ENCODE measurements at regions not wholly inside any gene's neighbourhood (a gene's known extent, or its start where the extent isn't known, plus 50 kb on each side); places are given as distances from the start of the nearest gene placed in this dataset.
"Not testable (repeated sequence)": the region's sequence is repeated elsewhere in the genome, so short reads cannot be mapped to it uniquely, and the experiment has no call there.

DNA sequence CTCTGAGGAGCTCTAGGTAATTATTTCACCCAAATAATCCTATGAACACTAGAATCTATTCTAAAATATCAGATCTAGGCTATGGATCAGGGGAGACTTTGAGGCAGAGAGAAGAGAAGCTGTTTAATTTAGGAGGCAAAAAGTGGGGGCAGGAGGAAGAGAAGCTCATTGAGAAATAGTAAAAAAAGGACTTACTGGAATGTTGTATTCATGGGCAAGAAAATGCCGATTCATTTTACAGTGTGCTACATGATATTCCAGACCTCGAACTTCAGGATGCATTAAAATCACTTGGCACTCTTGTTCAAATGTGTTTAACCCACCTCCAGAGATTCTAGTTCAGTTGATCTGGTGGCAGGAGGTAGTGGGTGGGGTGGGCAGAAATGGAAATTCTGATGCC is 109.5 kb upstream of the ITGB1 start:
- peak; percentile 35 for DNase-seq

DNA sequence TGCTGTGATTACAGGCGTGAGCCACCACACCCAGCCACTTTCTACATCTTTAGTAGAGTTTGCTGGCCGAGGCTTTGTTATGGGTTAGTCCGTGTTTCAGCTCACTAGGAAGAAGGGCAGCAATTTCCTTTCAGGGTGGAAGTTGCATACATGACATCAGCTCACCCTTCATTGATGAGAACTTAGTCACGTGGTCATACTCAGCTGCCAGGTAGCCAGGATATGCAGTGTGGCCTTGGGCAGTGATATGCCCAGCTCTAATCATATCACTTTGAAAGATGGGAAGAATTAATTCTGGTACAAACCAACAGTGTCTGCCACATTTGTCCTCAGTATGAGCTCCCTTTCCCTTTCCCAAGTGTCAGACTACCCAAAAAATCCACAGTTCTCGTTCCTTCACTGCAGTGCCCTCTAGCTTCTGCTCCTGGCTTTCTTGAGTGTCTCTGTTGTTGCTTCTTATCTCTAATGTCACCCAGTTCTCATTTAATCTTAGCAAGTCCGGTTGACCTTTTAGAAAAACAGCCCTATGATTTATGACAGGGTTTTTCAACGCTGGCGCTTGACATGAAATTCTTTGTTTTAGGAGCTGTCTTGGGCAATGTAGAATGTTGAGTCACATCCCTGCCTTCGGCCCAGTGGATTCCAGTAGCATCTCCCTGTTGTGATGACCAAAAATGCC is 108.7 kb upstream of the ITGB1 start:
- peak; percentile 70 for DNase-seq

DNA sequence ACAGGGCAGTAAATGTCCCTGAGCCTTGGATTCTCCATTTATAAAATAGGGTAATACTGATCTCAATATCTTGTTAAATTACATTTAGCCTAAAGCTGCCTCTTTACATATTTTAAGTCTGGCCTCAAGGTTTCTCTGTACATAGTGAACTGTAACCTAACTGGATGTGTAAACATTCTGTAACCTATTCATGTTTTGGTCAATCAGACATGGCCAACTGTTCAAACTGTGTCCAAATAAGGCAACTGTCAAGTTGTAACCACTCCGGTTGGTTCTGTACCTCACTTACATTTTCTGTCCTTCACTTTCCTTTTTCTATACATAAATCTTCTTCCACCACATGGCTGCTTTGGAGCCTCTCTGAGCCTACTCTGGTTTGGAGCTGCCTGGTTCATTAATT is 107.1 kb upstream of the ITGB1 start:
- DNase-seq = no peak

DNA sequence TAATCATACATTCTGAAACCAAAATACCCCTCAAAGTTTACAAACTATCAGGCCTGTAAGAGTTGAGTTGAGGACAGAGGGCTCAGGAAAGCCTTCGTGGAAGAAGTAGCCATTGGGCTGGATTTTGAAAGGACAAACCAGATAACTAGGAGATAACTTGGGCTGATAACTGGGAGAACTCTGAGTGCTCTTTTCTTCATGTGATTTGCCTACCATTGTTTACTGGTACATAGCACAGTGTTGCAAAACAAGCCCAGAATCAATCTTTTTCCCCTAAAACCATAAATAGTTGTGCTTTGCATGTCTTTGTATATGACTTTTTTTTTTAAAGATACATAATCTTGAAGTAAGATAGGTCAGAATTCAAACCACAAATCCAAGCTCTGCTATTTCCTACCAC is 106.7 kb upstream of the ITGB1 start:
- no peak for DNase-seq

DNA sequence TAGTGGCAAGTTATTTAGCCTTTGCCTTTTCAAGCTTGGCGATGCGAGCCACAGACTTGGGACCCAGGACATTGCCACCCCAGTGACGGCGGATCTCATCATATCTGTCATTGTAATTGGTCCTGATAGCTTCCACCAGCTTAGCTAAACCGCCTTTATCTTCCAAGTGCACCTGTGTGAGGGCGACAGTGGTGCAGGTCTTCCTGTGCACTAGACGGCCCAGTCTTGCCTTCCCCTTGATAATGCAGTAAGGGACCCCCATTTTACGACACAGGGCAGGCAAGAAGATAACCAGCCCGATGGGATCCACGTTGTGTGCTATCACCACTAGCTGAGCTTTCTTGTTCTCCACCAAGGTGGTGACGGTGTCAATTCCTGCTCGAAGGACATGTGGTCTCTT is 99.6 kb upstream of the ITGB1 start:
- DNase-seq = no peak

DNA sequence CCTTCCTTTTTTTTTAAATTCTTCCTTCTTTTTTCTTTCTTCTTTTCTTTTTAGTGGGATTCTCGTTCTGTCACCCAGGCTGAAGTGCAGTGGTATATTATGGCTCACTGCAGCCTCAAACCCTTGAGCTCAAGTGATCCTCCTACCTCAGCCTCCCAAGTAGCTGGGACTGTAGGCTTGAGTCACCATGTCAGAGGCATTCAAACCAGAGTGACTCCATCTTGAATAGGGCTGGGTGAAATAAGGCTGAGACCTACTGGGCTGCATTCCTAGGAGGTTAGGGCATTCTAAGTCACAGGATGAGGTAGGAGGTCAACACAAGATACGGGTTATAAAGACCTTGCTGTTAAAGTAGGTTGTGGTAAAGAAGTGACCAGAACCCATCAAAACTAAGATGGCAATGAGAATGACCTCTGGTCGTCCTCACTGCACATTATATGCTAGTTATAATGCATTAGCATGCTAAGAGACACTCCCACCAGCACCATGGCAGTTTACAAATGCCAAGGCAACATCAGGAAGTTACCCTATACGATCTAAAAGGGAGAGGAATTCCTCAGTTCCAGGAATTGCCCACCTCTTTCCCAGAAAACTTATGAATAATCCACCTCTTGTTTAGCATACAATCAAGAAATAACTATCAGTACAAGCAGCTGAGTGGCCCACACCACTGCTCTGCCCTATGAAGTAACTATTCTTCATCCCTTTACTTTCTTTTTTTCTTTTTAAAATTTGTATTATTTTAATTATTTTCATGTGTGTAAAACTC is 99.0 kb upstream of the ITGB1 start:
- DNase-seq = no peak

DNA sequence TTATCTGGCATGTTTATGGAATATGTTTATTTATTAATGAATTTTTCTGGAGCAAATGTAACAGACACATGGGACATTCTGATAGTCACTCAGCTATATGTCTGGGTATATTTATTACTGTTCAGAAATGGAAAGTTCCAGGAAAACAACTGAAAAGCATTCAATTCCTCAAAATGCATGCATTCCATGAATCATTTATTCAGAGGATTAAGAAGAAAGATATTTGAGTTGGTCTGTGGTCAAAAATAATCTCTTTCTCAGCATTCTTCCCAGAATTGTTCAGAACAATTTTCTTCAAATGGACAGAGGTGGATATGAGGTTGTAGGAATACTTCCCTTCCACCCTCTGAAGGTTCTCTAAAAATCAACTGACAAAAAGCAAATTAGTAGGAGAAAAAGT is 97.6 kb upstream of the ITGB1 start:
- peak; percentile 81 for DNase-seq

DNA sequence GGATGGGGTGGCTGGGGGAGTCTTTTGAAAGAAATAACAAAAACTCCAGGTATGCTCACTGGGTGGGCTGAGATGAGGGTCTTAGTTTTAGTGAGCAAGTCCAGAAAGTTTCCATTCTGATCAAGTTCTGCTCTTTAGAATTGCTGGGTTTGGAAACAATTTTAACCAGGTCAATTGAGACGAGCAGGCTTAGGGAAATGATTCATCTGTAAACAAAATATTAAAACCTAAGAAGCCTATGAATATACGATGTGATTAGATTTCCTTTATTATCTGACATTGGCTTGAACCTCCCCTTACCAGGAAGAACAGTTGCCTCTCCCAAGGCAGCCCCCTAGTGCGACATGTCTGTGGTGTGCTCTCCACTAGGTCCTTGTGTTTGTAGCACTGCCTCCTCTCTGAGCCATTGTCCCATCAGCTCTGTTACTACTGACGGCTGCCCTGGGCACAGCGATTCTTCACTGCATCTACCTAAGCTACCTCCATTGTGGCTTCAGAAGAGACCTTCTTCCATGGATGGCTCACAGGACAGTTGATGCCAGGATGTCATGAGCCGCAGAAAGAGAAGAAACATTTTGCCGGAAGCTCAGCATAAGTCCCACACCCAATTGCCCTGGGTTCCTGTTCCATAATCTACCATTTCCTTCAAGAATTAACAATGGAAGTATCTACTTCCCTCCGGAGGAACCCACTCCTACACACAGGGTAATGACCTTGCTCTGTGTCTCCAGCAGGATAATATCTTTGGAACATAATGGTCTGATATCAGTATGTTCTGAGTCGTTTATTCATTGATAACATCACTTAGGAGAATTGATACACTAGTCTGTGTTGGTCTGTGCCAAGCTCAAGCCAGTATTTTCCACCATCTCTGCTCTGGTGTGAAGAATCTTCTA is 95.1 kb upstream of the ITGB1 start:
- no peak for DNase-seq

DNA sequence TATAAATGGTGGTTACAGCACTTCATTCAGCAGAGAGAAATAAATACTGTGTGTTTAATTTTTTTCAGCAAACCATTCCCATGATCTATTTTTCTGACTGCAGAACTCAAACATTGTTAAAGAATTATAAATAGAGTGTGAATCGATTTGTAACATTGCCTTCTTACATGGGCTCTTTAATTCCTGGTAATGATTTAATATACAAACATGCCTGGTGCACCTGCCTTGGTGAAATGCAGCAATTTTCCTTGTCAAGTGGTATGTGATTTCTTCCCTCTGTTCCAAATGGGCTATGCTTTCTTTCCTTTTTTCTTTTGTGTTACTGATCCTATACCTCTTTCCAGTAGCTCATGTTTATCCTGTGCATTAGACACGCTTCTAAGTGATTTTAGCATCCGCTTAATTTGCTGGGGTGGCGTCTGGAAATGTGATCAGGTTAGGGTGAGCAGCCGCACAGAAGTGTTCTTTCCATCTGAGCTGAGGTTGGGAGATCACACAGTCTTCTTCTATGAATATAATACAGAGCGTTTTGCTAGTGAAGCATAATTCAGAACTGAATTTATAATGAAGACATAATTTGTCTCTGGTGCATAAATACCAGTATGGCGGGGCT is 94.3 kb upstream of the ITGB1 start:
- no peak for DNase-seq

DNA sequence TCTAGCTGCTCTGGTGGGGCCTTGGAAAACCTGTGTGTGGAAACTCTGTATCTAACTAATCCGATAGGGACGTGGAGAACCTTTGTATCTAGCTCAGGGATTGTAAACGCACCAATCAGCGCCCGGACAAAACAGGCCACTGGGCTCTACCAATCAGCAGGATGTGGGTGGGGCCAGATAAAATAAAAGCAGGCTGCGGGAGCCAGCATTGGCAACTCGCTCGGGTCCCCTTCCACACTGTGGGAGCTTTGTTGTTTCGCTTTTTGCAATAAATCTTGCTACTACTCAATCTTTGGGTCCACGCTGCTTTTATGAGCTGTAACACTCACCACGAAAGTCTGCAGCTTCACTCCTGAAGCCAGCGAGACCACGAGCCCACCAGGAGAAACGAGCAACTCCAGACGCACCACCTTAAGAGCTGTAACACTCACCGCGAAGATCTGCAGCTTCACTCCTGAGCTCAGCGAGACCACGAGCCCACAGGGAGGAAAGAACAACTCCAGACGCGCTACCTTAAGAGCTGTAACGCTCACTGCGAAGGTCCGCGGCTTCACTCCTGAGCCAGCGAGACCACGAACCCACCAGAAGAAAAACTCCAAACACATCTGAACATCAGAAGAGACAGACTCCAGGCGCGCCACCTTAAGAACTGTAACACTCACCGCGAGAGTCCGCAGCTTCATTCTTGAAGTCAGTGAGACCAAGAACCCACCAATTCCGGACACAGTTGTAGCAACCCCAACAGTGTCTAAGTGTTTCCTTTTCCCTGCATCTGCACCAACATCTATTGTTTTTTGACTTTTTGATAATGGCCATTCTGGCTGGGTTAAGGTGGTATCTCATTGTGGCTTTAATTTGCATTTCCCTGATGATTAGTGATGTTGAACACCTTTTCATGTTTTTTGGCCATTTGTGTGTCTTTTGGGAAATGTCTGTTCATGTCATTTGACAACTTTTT is 92.2 kb upstream of the ITGB1 start:
- not testable (repeated sequence) for DNase-seq

DNA sequence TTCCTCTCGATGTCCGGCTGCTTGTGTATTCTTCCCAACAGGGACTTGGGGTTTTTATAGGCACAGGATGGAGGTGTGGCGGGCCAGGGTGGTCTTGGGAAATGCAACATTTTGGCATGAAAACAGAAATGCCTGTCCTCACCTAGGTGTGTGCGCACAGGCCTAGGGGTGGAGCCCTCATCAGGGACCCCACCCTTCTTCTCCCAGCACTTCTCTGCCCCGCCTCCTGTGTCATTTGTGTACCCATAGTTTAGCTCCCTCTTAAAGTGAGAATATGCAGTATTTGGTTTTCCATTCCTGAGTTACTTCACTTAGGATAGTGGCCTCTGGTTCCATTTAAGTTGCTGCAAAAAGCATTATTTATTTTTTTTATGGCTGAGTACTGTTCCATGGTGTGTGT is 90.2 kb upstream of the ITGB1 start:
- DNase-seq = no peak

DNA sequence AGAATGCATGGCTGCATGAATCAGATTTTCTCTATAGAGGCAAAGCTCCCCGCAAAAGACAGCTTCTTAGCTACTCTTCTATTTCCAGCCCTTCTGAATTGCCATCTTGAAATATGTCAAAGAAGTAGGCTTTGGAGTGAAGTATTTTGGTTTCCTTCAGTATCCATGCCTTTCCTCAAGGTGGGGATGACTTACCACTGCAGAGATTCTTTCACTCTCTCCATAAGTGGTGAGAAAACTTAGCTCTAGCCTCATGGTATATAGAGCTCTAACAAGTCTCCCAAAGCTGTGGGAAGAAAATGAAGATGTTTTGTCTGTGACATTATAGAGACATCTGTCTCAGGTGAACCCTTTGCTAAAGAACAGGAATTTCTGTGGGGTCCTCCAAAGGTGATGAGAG is 89.6 kb upstream of the ITGB1 start:
- peak; percentile 28 for DNase-seq

DNA sequence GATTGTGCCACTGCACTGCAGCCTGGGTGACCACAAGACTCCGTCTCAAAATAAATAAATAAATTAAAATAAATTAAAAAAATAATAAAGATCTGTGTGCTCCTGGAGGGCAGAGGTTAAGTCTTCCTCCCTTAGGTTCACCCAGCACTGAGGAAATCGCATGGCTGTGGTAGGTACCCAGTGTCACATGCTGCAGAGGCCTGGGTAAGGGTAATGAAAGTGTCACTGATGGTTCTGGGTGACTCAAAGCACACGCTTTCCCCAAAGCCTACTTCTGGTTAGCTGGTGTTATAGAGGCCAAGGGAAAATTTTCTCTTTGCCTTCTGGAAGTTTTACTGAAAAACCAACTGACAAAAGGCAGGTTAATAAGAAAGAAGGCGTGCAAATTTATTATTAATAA is 88.8 kb upstream of the ITGB1 start:
- no peak for DNase-seq

DNA sequence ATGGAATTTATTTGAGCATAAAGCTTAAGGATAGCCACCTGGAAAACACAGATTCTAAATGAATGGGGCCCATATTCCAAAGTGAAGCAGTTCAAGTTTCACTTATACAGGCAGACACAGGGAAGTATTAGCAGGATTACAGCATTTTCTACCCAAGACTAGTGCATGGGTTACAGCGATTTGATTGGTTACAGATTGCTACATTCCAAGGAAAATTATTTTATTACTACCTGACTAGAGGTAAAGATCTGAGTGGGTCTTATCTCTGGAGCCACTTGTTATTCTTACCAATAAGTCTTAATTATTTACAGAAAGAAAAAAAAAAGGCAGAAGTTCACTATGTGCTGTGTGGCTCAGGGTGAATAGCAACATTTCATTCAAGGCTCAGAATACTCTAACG is 87.4 kb upstream of the ITGB1 start:
- no peak for DNase-seq

DNA sequence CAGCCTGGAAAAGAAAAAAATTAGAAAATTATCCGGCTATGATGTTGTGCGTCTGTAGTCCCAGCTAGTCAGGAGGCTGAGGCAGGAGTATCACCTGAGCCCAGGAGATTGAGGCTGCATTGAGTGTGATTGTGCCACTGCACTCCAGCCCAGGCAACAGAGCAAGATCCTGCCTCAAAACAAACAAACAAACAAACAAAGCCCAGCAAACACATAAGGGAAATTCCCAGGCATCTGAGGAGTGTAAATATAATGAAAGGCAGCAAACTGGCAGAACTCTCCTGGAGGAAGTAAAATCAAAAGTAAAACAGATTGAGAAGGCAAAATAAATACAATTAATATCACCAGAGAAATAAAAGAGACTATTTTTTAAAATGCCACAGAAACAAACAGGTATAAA is 84.5 kb upstream of the ITGB1 start:
- DNase-seq = no peak

DNA sequence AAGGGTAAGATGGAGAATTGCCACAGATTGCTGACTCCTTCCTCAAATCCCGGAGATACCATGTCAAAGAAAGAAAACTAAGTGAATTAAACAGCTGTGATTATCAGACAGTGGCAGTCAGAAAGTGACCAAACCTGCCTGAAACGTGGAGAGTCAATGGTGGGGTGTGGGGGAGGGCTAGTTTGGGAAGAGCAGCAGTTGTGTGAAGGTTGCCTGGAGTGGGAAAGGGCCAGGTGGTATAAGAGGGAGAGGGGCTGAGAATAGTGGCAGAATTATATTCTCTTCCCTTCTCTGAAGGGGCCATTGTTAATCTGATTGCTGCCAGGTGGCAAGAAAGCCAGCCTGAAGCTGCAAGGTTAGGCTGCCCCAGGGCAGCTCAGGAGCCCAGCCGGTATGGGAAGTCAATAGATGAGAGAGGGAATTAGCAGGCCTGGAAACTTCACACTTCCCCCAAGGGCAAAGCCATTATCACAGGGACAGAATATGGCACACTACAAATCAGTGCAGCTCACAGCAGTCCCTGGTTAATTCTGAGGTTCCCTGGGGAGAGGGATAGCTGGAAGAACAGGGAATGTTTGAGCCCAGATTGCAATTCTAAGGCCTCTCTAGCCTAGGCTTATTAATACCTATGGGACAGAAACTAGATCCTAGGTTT is 83.9 kb upstream of the ITGB1 start:
- no peak for DNase-seq

DNA sequence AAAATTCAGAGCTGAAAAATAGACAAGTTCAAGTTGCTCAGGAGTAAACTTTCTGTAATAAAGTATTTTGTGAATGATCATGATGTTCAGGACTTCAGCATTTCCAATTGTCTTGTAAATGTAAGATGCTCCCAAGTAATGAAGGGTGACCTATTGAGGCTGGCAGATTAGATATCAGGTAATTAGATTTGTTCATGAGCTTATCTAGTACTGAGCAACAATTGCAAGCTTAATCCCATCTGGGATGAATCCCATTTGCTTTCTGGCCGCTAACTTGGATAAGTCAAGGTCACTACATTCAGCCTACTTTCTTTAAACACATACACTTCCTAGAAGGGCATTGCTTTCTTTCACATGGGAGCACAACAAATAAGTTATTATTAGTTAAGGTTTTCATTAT is 82.4 kb upstream of the ITGB1 start:
- no peak for DNase-seq

DNA sequence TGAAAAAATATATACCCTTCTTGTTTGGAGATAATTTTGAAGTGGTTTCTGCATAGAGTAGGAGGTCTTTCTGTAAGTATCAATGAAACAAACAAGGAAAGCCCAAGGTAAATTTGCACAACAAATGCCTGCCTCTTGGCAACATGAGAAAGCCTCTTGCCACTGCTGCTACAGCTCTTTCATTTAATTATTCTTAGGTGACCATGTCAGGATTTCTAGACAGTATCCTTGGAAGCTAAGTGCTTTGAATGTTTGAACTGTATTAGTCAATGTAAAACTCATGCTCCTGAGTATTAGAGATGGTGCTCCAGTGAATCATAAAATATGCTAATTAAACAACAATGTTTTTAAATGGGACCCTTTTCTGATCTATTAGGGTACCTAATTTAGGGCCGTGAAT is 81.2 kb upstream of the ITGB1 start:
- no peak for DNase-seq

DNA sequence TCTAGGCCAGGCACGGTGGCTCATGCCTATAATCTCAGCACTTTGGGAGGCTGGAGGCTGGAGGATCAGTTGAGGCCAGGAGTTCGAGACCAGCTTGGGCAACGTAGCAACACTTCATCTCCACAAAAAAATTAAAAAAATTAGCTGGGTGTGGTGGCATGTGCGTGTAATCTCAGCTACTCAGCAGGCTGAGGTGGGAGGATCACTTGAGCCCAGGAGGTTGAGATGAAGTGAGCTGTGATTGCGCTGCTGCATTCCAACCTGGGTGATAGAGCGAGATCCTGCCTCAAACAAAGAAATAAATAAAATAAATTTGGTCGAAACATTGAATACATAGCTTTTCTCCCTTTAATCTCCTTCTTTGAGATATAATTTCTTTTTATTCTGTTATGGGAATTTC is 80.6 kb upstream of the ITGB1 start:
- DNase-seq = no peak

DNA sequence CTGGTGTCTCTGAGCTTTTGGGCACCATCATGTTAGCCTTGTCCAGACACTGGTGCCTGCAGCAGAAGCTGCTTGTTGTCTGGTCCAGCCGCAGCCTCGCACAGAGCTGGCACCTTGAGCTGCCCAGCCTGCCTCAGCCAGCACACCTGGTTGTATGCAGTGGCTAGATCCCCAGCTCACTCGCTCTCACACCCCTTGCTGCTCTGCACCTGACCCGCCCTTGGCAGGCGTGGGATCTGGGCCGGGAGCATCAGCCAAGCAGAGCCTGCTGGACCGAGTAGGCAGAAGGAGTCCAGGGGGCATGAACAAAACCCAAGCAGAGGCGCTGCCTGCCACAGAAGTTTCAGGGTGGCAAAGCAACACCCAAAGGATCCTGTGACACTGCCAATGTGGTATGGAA is 79.7 kb upstream of the ITGB1 start:
- DNase-seq = no peak

DNA sequence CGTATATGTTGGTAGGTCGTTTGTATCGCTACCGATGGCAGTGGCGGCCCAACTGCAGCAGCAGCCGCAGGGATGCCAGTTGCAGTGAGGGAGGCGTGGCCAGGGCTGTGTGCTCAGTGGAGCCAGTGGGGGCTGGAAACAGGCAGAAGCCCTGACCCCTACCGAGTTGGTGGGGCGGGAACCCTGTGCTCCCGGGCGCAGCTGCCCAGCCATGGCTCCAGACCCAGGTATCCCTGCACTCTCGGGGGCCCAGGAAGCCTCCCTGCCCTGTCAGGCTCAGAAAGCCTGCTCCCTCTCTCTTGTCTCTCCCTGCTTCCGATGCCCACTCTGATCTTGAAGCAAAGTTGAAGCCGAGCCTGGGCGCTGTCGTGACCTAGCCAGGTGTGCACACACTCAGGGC is 78.6 kb upstream of the ITGB1 start:
- no peak for DNase-seq
